ENCODE measurements at regions not wholly inside any gene's neighbourhood (a gene's known extent, or its start where the extent isn't known, plus 50 kb on each side); places are given as distances from the start of the nearest gene placed in this dataset.

GRCh38 chr5:114166081-114166480 lies 195.8 kb upstream of the KCNN2 start:
- no peak for TF ChIP-seq POLR2A (IDR thresholded peaks at IDR 0.05)
- no peak for TF ChIP-seq CTCF (IDR thresholded peaks at IDR 0.05)
